Testis (tissue), 2 donors: ENCODE measurements at regions not wholly inside any gene's neighbourhood (a gene's known extent, or its start where the extent isn't known, plus 50 kb on each side); places are given as distances from the start of the nearest gene placed in this dataset.

Experiments
- DNase-seq: peaks from one replicate; pipeline ENCODE4 v3.0.0-alpha.2; 2019
- H3K27ac ChIP-seq, 2 donors: fragments of 200-600 bp; sonication (generic); one replicate each; pipeline ENCODE4 v1.5.1; 2019
- H3K27me3 ChIP-seq: fragments of 200-600 bp; sonication (generic); one replicate; pipeline ENCODE4 v1.5.1; 2019
- H3K36me3 ChIP-seq: fragments of 200-600 bp; sonication (generic); one replicate; pipeline ENCODE4 v1.5.1; 2017; ENCODE audit warnings: low read depth; ENCODE audit errors: missing control alignments
- H3K4me1 ChIP-seq: fragments of 200-600 bp; sonication (generic); one replicate; pipeline ENCODE4 v1.5.1; 2019
- H3K4me3 ChIP-seq, 2 donors: fragments of 200-600 bp; sonication (generic); one replicate each; pipeline ENCODE4 v1.5.1; 2017 to 2019
- H3K9me3 ChIP-seq: fragments of 200-600 bp; sonication (generic); one replicate; pipeline ENCODE4 v1.5.1; 2017
- POLR2A ChIP-seq: fragments of 450-650 bp; IDR thresholded peaks from one replicate; pipeline ENCODE4 v1.6.1; 2017; ENCODE audit warnings: antibody characterized with exemption, mild to moderate bottlenecking, moderate library complexity
- WGBS, 2 donors: methylation state at CpG; one replicate each; pipeline ENCODE4 v1.1.5; 2018; 5-methylcytosine and 5-hydroxymethylcytosine counted together
- intact Hi-C: fragments of 100-400 bp; cut with DNase I; formaldehyde crosslinking; loops from one replicate; pipeline ENCODE4 v1.15.1; 2023; ENCODE audit warnings: low total_unique reads
- TF ChIP-seq, protein P1 (sequence below), 3 experiments: fragments of 450-650 bp in 2 of 3; fragments of 200-600 bp in 1 of 3; sonication (generic) in 1 of 3; IDR thresholded peaks; one replicate each; pipeline ENCODE4 v1.5.1; 2016 to 2019; ENCODE audit warnings: antibody characterized with exemption in 3 of 3, mild to moderate bottlenecking in 2 of 3, moderate library complexity in 1 of 3

DNA sequence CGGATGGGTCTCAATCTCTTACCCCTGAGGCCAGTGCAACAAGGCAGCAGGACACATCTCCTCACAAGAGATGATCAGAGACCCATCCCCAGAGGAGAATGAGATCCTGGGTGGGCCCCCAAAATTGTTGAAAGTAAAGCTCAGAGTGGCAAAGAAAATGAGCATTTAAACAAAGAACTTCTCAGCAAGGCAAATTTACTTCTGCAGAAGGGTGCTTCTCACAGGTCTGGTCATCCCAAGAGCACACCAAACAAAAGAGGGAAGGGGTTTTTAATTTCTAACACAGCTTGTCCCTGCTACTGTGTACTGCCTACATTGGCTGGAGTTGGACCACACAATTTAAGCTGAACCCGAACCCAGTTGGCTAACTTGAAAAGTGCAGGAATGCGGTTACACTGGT, 1628.6 kb upstream of the RAG2 start:
- Histone ChIP-seq H3K9me3 (no peaks in the 10 kb centered on the region), H3K4me1 (no peaks in the 10 kb centered on the region), H3K27me3 (no peaks in the 10 kb centered on the region), H3K4me3 (no peak overlapping the region), H3K36me3 (no peaks in the 10 kb centered on the region), H3K27ac (no peak overlapping the region)
- TF ChIP-seq, protein P1, sequence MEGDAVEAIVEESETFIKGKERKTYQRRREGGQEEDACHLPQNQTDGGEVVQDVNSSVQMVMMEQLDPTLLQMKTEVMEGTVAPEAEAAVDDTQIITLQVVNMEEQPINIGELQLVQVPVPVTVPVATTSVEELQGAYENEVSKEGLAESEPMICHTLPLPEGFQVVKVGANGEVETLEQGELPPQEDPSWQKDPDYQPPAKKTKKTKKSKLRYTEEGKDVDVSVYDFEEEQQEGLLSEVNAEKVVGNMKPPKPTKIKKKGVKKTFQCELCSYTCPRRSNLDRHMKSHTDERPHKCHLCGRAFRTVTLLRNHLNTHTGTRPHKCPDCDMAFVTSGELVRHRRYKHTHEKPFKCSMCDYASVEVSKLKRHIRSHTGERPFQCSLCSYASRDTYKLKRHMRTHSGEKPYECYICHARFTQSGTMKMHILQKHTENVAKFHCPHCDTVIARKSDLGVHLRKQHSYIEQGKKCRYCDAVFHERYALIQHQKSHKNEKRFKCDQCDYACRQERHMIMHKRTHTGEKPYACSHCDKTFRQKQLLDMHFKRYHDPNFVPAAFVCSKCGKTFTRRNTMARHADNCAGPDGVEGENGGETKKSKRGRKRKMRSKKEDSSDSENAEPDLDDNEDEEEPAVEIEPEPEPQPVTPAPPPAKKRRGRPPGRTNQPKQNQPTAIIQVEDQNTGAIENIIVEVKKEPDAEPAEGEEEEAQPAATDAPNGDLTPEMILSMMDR (IDR thresholded peaks at IDR 0.05) = no peak
- no peak for TF ChIP-seq POLR2A
- intact Hi-C loops = no loop called here
- WGBS, 2 donors = 93 to 94% methylated on average over 3 of the region's 3 CpGs
- DNase-seq = no peak

DNA sequence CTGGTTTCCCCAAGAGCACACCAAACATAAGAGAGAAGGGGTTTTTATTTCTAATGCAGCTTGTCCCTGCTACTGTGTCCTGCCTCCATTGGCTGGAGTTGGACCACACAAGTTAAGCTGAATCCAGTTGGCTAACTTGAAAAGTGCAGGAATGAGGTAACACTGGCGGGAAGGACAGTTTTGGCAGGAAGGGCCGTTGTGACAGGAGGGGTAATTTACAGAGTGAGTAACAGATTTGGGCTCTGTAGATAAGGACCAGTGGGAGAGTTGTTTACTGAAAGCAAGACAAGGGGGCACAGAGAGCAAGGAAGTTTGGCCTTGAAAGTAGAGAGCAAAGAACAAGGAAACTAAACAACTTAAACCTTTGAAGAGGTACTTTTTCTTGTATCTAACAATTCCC, 1623.3 kb upstream of the RAG2 start:
- Histone ChIP-seq H3K27me3 (no peaks in the 10 kb centered on the region), H3K36me3 (no peaks in the 10 kb centered on the region), H3K4me3 (no peak overlapping the region), H3K9me3 (no peaks in the 10 kb centered on the region), H3K4me1 (no peaks in the 10 kb centered on the region), H3K27ac (no peak overlapping the region)
- DNase-seq = no peak
- intact Hi-C loops = no loop called here
- 40 to 64% methylated on average over 2 of the region's 2 CpGs for WGBS, 2 donors
- no peak for TF ChIP-seq POLR2A
- TF ChIP-seq, protein P1 (IDR thresholded peaks at IDR 0.05) = no peak

DNA sequence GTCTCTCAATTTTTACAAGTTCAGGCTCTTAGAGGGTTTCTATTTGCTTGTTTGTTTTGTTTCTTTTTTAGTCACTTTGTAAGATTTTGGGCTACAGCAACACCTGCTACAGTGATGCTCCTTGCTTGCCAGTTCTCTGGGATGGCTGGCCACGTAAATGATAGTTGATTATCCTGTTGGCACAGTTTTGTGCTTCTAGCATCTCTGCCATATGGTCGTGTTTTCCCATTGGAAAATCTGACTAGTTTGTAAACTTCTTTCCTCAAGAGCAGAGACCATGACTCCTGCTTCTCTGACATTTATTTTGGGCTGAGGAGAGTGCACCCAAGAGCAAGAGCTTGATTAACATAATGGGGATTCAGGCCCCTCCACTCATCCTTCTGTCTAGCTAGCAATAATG, 1621.6 kb upstream of the RAG2 start:
- no peaks in the 10 kb centered on the region for H3K27me3 ChIP-seq
- H3K4me1 ChIP-seq = no peaks in the 10 kb centered on the region
- no peaks in the 10 kb centered on the region for H3K36me3 ChIP-seq
- DNase-seq = no peak
- H3K27ac ChIP-seq = no peak overlapping the region
- intact Hi-C loops = no loop called here
- no peaks in the 10 kb centered on the region for H3K9me3 ChIP-seq
- H3K4me3 ChIP-seq = no peak overlapping the region
- TF ChIP-seq, protein P1 (IDR thresholded peaks at IDR 0.05) = no peak
- TF ChIP-seq POLR2A = no peak
- 74 to 77% methylated on average over 2 of the region's 2 CpGs for WGBS, 2 donors

DNA sequence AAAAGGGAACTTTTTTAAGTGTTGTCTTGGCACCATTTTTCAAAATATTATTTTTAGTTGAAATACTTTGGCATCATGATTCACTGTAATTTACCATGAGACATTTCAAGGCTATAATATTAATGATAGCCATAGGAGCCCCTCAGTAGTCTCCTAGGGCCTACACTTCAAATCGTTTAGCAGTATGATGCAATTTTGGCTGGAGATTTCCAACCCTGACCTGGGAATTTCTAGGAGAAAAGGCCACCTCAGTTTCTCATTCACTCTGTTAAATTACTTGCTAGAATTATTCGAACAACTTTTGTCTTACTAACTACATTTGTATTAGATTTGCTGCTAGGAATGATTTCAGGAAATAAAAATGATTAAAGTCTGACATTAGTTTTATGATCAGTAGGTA, 1610.9 kb upstream of the RAG2 start:
- Histone ChIP-seq H3K9me3 (no peaks in the 10 kb centered on the region), H3K4me1 (no peaks in the 10 kb centered on the region), H3K27me3 (no peaks in the 10 kb centered on the region), H3K4me3 (no peak overlapping the region), H3K27ac (no peak overlapping the region), H3K36me3 (no peaks in the 10 kb centered on the region)
- intact Hi-C loops = no loop called here
- DNase-seq = no peak
- 60 to 69% methylated on average over 2 of the region's 2 CpGs for WGBS, 2 donors
- no peak for TF ChIP-seq POLR2A
- TF ChIP-seq, protein P1 (IDR thresholded peaks at IDR 0.05) = no peak

DNA sequence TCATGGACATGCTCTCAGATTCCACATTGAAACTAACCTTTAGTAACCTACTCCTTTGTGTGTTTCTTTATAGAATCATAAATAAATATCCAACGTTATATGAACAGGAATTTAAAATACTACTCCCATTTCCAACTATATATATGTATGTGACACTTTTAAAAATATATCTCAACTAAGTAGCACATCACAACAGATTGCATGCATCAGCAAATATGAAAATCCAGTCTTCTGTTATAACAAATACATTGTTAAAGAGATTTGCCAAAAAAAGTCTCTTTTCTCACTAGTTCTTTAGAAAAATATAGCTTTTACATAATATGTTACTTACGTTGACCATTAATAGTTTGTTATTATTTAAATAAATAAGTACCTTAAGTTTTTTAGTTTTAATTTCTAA, 1608.6 kb upstream of the RAG2 start:
- no peaks in the 10 kb centered on the region for H3K27me3 ChIP-seq
- 83 to 90% methylated on average over 2 of the region's 2 CpGs for WGBS, 2 donors
- no peak overlapping the region for H3K27ac ChIP-seq
- intact Hi-C loops = no loop called here
- H3K36me3 ChIP-seq = no peaks in the 10 kb centered on the region
- no peak for TF ChIP-seq POLR2A
- TF ChIP-seq, protein P1 (IDR thresholded peaks at IDR 0.05) = no peak
- no peaks in the 10 kb centered on the region for H3K4me1 ChIP-seq
- DNase-seq = no peak
- no peaks in the 10 kb centered on the region for H3K9me3 ChIP-seq
- H3K4me3 ChIP-seq = no peak overlapping the region
